ENCODE measurements at regions not wholly inside any gene's neighbourhood (a gene's known extent, or its start where the extent isn't known, plus 50 kb on each side); places are given as distances from the start of the nearest gene placed in this dataset.

GRCh38 chr11:29783506-29783905 is 233.3 kb downstream of the KCNA4 start:
- TF ChIP-seq ZNF70 (CRISPR knock-in tag; IDR thresholded peaks at IDR 0.05), result no peak
- no peak for TF ChIP-seq GLIS3 (CRISPR knock-in tag; IDR thresholded peaks at IDR 0.05)
- no peak for TF ChIP-seq CREB5 (CRISPR knock-in tag; IDR thresholded peaks at IDR 0.05; ENCODE audit: low read depth)
- TF ChIP-seq ZFP3 (CRISPR knock-in tag; IDR thresholded peaks at IDR 0.05), result no peak
- TF ChIP-seq TCF4 (CRISPR knock-in tag; IDR thresholded peaks at IDR 0.05; ENCODE audit: borderline replicate concordance), result no peak
- TF ChIP-seq, protein P1, sequence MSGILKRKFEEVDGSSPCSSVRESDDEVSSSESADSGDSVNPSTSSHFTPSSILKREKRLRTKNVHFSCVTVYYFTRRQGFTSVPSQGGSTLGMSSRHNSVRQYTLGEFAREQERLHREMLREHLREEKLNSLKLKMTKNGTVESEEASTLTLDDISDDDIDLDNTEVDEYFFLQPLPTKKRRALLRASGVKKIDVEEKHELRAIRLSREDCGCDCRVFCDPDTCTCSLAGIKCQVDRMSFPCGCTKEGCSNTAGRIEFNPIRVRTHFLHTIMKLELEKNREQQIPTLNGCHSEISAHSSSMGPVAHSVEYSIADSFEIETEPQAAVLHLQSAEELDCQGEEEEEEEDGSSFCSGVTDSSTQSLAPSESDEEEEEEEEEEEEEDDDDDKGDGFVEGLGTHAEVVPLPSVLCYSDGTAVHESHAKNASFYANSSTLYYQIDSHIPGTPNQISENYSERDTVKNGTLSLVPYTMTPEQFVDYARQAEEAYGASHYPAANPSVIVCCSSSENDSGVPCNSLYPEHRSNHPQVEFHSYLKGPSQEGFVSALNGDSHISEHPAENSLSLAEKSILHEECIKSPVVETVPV (CRISPR knock-in tag; IDR thresholded peaks at IDR 0.05), result no peak
- TF ChIP-seq TOX (CRISPR knock-in tag; IDR thresholded peaks at IDR 0.05; ENCODE audit: borderline replicate concordance), result no peak
- no peak for TF ChIP-seq ZC3H10 (CRISPR knock-in tag; IDR thresholded peaks at IDR 0.05)
- TF ChIP-seq ARNTL (CRISPR knock-in tag; IDR thresholded peaks at IDR 0.05; ENCODE audit: borderline replicate concordance, low read depth), result no peak
- no peak for TF ChIP-seq PATZ1 (CRISPR knock-in tag; IDR thresholded peaks at IDR 0.05; ENCODE audit: borderline replicate concordance)
- TF ChIP-seq BACH2 (CRISPR knock-in tag; IDR thresholded peaks at IDR 0.05; ENCODE audit: borderline replicate concordance), result no peak
- TF ChIP-seq SNAI2 (CRISPR knock-in tag; IDR thresholded peaks at IDR 0.05), result no peak
- no peak for TF ChIP-seq ISL1 (CRISPR knock-in tag; IDR thresholded peaks at IDR 0.05)
- TF ChIP-seq ZNF8 (CRISPR knock-in tag; IDR thresholded peaks at IDR 0.05), result no peak
- TF ChIP-seq PPARA (CRISPR knock-in tag; IDR thresholded peaks at IDR 0.05; ENCODE audit: borderline replicate concordance), result no peak
- no peak for TF ChIP-seq POU6F1 (CRISPR knock-in tag; IDR thresholded peaks at IDR 0.05; ENCODE audit: borderline replicate concordance, low read depth)
- TF ChIP-seq CSDC2 (CRISPR knock-in tag; IDR thresholded peaks at IDR 0.05), result no peak
- TF ChIP-seq ESRRG (CRISPR knock-in tag; IDR thresholded peaks at IDR 0.05), result no peak
- TF ChIP-seq, protein P2, sequence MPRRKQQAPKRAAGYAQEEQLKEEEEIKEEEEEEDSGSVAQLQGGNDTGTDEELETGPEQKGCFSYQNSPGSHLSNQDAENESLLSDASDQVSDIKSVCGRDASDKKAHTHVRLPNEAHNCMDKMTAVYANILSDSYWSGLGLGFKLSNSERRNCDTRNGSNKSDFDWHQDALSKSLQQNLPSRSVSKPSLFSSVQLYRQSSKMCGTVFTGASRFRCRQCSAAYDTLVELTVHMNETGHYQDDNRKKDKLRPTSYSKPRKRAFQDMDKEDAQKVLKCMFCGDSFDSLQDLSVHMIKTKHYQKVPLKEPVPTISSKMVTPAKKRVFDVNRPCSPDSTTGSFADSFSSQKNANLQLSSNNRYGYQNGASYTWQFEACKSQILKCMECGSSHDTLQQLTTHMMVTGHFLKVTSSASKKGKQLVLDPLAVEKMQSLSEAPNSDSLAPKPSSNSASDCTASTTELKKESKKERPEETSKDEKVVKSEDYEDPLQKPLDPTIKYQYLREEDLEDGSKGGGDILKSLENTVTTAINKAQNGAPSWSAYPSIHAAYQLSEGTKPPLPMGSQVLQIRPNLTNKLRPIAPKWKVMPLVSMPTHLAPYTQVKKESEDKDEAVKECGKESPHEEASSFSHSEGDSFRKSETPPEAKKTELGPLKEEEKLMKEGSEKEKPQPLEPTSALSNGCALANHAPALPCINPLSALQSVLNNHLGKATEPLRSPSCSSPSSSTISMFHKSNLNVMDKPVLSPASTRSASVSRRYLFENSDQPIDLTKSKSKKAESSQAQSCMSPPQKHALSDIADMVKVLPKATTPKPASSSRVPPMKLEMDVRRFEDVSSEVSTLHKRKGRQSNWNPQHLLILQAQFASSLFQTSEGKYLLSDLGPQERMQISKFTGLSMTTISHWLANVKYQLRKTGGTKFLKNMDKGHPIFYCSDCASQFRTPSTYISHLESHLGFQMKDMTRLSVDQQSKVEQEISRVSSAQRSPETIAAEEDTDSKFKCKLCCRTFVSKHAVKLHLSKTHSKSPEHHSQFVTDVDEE (CRISPR knock-in tag; IDR thresholded peaks at IDR 0.05), result no peak
- ATAC-seq, result no peak

DNA sequence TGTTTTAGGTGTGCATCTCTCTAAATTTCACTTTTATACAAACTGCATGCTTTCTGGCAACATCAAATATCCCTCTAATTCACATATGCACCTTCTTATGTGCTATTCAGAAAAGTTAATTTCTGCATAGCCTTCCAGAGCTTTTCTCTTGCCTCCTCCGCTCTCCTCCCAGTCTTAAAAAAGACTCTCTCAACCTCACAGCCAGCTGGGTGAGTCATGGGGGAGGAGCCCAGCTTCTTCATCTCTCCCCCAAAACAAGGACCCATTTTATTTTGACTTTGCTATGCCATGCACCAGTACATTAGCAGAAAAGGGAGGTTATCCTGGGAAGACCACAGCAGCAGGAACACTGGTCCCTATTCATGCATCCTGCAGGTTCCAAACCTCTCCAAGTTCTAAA is 234.4 kb downstream of the KCNA4 start:
- no peak for TF ChIP-seq CSDC2 (CRISPR knock-in tag; IDR thresholded peaks at IDR 0.05)
- TF ChIP-seq TCF4 (CRISPR knock-in tag; IDR thresholded peaks at IDR 0.05; ENCODE audit: borderline replicate concordance), result no peak
- TF ChIP-seq SNAI2 (CRISPR knock-in tag; IDR thresholded peaks at IDR 0.05), result no peak
- TF ChIP-seq ZNF70 (CRISPR knock-in tag; IDR thresholded peaks at IDR 0.05), result no peak
- TF ChIP-seq ESRRG (CRISPR knock-in tag; IDR thresholded peaks at IDR 0.05), result no peak
- no peak for TF ChIP-seq GLIS3 (CRISPR knock-in tag; IDR thresholded peaks at IDR 0.05)
- TF ChIP-seq, protein P1 (CRISPR knock-in tag; IDR thresholded peaks at IDR 0.05), result no peak
- no peak for TF ChIP-seq ARNTL (CRISPR knock-in tag; IDR thresholded peaks at IDR 0.05; ENCODE audit: borderline replicate concordance, low read depth)
- no peak for TF ChIP-seq RARB (CRISPR knock-in tag; IDR thresholded peaks at IDR 0.05)
- no peak for TF ChIP-seq TOX (CRISPR knock-in tag; IDR thresholded peaks at IDR 0.05; ENCODE audit: borderline replicate concordance)
- no peak for TF ChIP-seq ZFP30 (CRISPR knock-in tag; IDR thresholded peaks at IDR 0.05)
- no peak for ATAC-seq
